22Rv1 (cell line): ENCODE measurements at regions not wholly inside any gene's neighbourhood (a gene's known extent, or its start where the extent isn't known, plus 50 kb on each side); places are given as distances from the start of the nearest gene placed in this dataset.

Experiments
- CTCF ChIP-seq: fragments of 450-650 bp; IDR thresholded peaks from 2 replicates; pipeline ENCODE4 v1.5.1; 2017; ENCODE audit warnings: mild to moderate bottlenecking
- ZFX ChIP-seq: fragments of 450-650 bp; IDR thresholded peaks from 2 replicates; pipeline ENCODE4 v1.6.1; 2017; ENCODE audit warnings: antibody characterized with exemption, borderline replicate concordance

GRCh38 chr12:42742716-42743115 lies 153.2 kb upstream of the PRICKLE1 start:
- TF ChIP-seq CTCF (no peak), ZFX (no peak)
